ENCODE measurements at regions not wholly inside any gene's neighbourhood (a gene's known extent, or its start where the extent isn't known, plus 50 kb on each side); places are given as distances from the start of the nearest gene placed in this dataset.

GRCh38 chr4:63919636-63920365 lies 489.4 kb downstream of the TECRL start:
- no peak for DNase-seq
- no peaks in the 10 kb centered on the region for H3K4me1 ChIP-seq
- H3K36me3 ChIP-seq = no peaks in the 10 kb centered on the region
- H3K9me3 ChIP-seq = no peaks in the 10 kb centered on the region
- no peak overlapping the region for H3K4me3 ChIP-seq
- H3K27me3 ChIP-seq = no peaks in the 10 kb centered on the region
- TF ChIP-seq, protein P1, sequence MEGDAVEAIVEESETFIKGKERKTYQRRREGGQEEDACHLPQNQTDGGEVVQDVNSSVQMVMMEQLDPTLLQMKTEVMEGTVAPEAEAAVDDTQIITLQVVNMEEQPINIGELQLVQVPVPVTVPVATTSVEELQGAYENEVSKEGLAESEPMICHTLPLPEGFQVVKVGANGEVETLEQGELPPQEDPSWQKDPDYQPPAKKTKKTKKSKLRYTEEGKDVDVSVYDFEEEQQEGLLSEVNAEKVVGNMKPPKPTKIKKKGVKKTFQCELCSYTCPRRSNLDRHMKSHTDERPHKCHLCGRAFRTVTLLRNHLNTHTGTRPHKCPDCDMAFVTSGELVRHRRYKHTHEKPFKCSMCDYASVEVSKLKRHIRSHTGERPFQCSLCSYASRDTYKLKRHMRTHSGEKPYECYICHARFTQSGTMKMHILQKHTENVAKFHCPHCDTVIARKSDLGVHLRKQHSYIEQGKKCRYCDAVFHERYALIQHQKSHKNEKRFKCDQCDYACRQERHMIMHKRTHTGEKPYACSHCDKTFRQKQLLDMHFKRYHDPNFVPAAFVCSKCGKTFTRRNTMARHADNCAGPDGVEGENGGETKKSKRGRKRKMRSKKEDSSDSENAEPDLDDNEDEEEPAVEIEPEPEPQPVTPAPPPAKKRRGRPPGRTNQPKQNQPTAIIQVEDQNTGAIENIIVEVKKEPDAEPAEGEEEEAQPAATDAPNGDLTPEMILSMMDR (IDR thresholded peaks at IDR 0.05) = no peak
- TF ChIP-seq POLR2A (IDR thresholded peaks at IDR 0.05) = no peak
- no peak overlapping the region for H3K27ac ChIP-seq

- Histone ChIP-seq H3K27ac (no peak overlapping the region), H3K9me3 (no peaks in the 10 kb centered on the region), H3K4me3 (no peak overlapping the region), H3K4me1 (no peaks in the 10 kb centered on the region), H3K36me3 (no peaks in the 10 kb centered on the region), H3K27me3 (no peaks in the 10 kb centered on the region)
- TF ChIP-seq, protein P1 (IDR thresholded peaks at IDR 0.05) = no peak
- TF ChIP-seq POLR2A (IDR thresholded peaks at IDR 0.05) = no peak
- DNase-seq = no peak
Measured at GRCh38 chr4:63906660-63907183, 502.5 kb downstream of the TECRL start.

- no peak for TF ChIP-seq POLR2A (IDR thresholded peaks at IDR 0.05)
- TF ChIP-seq, protein P1 (IDR thresholded peaks at IDR 0.05) = no peak
- H3K36me3 ChIP-seq = no peaks in the 10 kb centered on the region
- H3K9me3 ChIP-seq = no peaks in the 10 kb centered on the region
- no peak for DNase-seq
- H3K4me1 ChIP-seq = no peaks in the 10 kb centered on the region
- no peaks in the 10 kb centered on the region for H3K27me3 ChIP-seq
- H3K27ac ChIP-seq = no peak overlapping the region
- H3K4me3 ChIP-seq = no peak overlapping the region
Measured at GRCh38 chr4:63904201-63904600, 505.0 kb downstream of the TECRL start.

GRCh38 chr4:63901304-63901703 lies 507.9 kb downstream of the TECRL start:
- no peaks in the 10 kb centered on the region for H3K4me1 ChIP-seq
- TF ChIP-seq, protein P1 (IDR thresholded peaks at IDR 0.05) = no peak
- no peak for TF ChIP-seq POLR2A (IDR thresholded peaks at IDR 0.05)
- no peak overlapping the region for H3K27ac ChIP-seq
- no peaks in the 10 kb centered on the region for H3K27me3 ChIP-seq
- H3K4me3 ChIP-seq = no peak overlapping the region
- no peaks in the 10 kb centered on the region for H3K9me3 ChIP-seq
- H3K36me3 ChIP-seq = no peaks in the 10 kb centered on the region
- DNase-seq = no peak

- H3K36me3 ChIP-seq = no peaks in the 10 kb centered on the region
Measured at GRCh38 chr4:63898961-63899360, 510.3 kb downstream of the TECRL start.

More at GRCh38 chr4:63898961-63899360, 510.3 kb downstream of the TECRL start:
- TF ChIP-seq, protein P1 (IDR thresholded peaks at IDR 0.05) = no peak
- TF ChIP-seq POLR2A (IDR thresholded peaks at IDR 0.05) = no peak
- H3K27me3 ChIP-seq = no peaks in the 10 kb centered on the region
- no peaks in the 10 kb centered on the region for H3K9me3 ChIP-seq
- H3K27ac ChIP-seq = no peak overlapping the region
- no peak overlapping the region for H3K4me3 ChIP-seq
- H3K4me1 ChIP-seq = no peaks in the 10 kb centered on the region
- DNase-seq = no peak

Data from Peyer's patch (tissue), 4 donors.